Body of pancreas (tissue), 4 donors: ENCODE measurements at regions not wholly inside any gene's neighbourhood (a gene's known extent, or its start where the extent isn't known, plus 50 kb on each side); places are given as distances from the start of the nearest gene placed in this dataset.

Experiments used
- POLR2A ChIP-seq, 3 donors: fragments of 450-650 bp; IDR thresholded peaks; one replicate each; pipeline ENCODE4 v1.6.1; 2016; ENCODE audit warnings: antibody characterized with exemption in 3 of 3, mild to moderate bottlenecking in 2 of 3
- TF ChIP-seq, protein P1 (sequence below), 7 experiments: fragments of 450-650 bp in 4 of 7; fragments of 200-600 bp in 3 of 7; sonication (generic) in 3 of 7; IDR thresholded peaks; one replicate each; pipeline ENCODE4 v1.5.1; 2016 to 2019; ENCODE audit warnings: antibody characterized with exemption in 7 of 7

DNA sequence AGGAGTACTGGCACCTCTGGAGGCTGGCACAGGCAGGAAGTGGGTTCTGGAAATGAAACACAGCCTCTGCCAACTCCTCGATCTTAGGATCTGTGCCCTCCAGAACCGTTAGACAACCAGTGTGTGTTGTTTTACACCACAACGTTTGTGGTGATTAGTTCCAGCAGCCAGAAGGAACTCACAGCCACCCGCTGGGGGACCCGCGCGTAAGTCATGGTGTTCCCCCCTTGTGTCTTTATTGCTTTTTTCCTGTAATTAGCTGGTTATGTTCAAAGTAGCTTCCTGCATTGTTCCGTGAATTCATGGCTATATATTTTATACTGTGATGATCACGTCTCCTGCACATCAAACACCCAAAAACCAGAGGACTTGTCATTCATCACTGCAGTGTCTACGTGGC lies 117.4 kb downstream of the RNASET2 start:
- TF ChIP-seq, protein P1, sequence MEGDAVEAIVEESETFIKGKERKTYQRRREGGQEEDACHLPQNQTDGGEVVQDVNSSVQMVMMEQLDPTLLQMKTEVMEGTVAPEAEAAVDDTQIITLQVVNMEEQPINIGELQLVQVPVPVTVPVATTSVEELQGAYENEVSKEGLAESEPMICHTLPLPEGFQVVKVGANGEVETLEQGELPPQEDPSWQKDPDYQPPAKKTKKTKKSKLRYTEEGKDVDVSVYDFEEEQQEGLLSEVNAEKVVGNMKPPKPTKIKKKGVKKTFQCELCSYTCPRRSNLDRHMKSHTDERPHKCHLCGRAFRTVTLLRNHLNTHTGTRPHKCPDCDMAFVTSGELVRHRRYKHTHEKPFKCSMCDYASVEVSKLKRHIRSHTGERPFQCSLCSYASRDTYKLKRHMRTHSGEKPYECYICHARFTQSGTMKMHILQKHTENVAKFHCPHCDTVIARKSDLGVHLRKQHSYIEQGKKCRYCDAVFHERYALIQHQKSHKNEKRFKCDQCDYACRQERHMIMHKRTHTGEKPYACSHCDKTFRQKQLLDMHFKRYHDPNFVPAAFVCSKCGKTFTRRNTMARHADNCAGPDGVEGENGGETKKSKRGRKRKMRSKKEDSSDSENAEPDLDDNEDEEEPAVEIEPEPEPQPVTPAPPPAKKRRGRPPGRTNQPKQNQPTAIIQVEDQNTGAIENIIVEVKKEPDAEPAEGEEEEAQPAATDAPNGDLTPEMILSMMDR (IDR thresholded peaks at IDR 0.05) = no peak
- no peak for TF ChIP-seq POLR2A (IDR thresholded peaks at IDR 0.05)
